HG03280 (cell line): ENCODE measurements at regions not wholly inside any gene's neighbourhood (a gene's known extent, or its start where the extent isn't known, plus 50 kb on each side); places are given as distances from the start of the nearest gene placed in this dataset.
"Not testable (repeated sequence)": the region's sequence is repeated elsewhere in the genome, so short reads cannot be mapped to it uniquely, and the experiment has no call there.

Source experiments
- ATAC-seq: cut with Tn5 transposase; IDR thresholded peaks from one replicate; pipeline ENCODE4 v1.9.1; 2021; ENCODE audit warnings: mild to moderate bottlenecking, moderate library complexity; ENCODE audit not compliant: unreplicated experiment

- not testable (repeated sequence) for ATAC-seq
Measured at GRCh38 chr21:6482616-6483015, 4038.8 kb upstream of the TPTE start.

- not testable (repeated sequence) for ATAC-seq
Measured at GRCh38 chr21:6483645-6484044, 4037.7 kb upstream of the TPTE start.

- not testable (repeated sequence) for ATAC-seq
Measured at GRCh38 chr21:6486821-6487220, 4034.6 kb upstream of the TPTE start.

- not testable (repeated sequence) for ATAC-seq
Measured at GRCh38 chr21:6492691-6493090, 4028.7 kb upstream of the TPTE start.

- not testable (repeated sequence) for ATAC-seq
Measured at GRCh38 chr21:6493957-6494356, 4027.4 kb upstream of the TPTE start.

- ATAC-seq, result not testable (repeated sequence)
Measured at GRCh38 chr21:6496356-6496755, 4025.0 kb upstream of the TPTE start.

- peak; percentile 33 for ATAC-seq
Measured at GRCh38 chr21:6498716-6499115, 4022.7 kb upstream of the TPTE start.

GRCh38 chr21:6499128-6499826 lies 4022.1 kb upstream of the TPTE start:
- ATAC-seq, result peak; percentile 79

- not testable (repeated sequence) for ATAC-seq
Measured at GRCh38 chr21:6499866-6500265, 4021.5 kb upstream of the TPTE start.

GRCh38 chr21:6500681-6501080 lies 4020.7 kb upstream of the TPTE start:
- ATAC-seq, result not testable (repeated sequence)

GRCh38 chr21:6506167-6506894 lies 4015.1 kb upstream of the TPTE start:
- ATAC-seq, result not testable (repeated sequence)

- ATAC-seq, result not testable (repeated sequence)
Measured at GRCh38 chr21:6507632-6508031, 4013.8 kb upstream of the TPTE start.

GRCh38 chr21:6521777-6522176 lies 3999.6 kb upstream of the TPTE start:
- ATAC-seq, result not testable (repeated sequence)

GRCh38 chr21:6526213-6526612 lies 3995.2 kb upstream of the TPTE start:
- ATAC-seq, result not testable (repeated sequence)

- not testable (repeated sequence) for ATAC-seq
Measured at GRCh38 chr21:6530655-6531054, 3990.7 kb upstream of the TPTE start.

- not testable (repeated sequence) for ATAC-seq
Measured at GRCh38 chr21:6533261-6533660, 3988.1 kb upstream of the TPTE start.

- not testable (repeated sequence) for ATAC-seq
Measured at GRCh38 chr21:6538320-6538719, 3983.1 kb upstream of the TPTE start.

GRCh38 chr21:6539688-6540087 lies 3981.7 kb upstream of the TPTE start:
- not testable (repeated sequence) for ATAC-seq

GRCh38 chr21:6541036-6541435 lies 3980.3 kb upstream of the TPTE start:
- not testable (repeated sequence) for ATAC-seq

GRCh38 chr21:6545288-6545687 lies 3976.1 kb upstream of the TPTE start:
- ATAC-seq, result not testable (repeated sequence)

GRCh38 chr21:6551045-6551444 lies 3970.3 kb upstream of the TPTE start:
- not testable (repeated sequence) for ATAC-seq
